Transverse colon (tissue), 4 donors: ENCODE measurements at regions not wholly inside any gene's neighbourhood (a gene's known extent, or its start where the extent isn't known, plus 50 kb on each side); places are given as distances from the start of the nearest gene placed in this dataset.

Experiments
- CTCF ChIP-seq, 5 experiments: fragments of 200-600 bp in 3 of 5; fragments of 450-650 bp in 2 of 5; sonication (generic) in 3 of 5; IDR thresholded peaks; 1 replicate in 2 of 5; 2 replicates in 3 of 5; pipeline ENCODE4 v1.5.1; 2016 to 2017; ENCODE audit warnings: antibody characterized with exemption in 5 of 5, inconsistent platforms in 3 of 5, mild to moderate bottlenecking in 2 of 5, moderate library complexity in 1 of 5
- EP300 ChIP-seq: sonication (generic); formaldehyde crosslinking; IDR thresholded peaks from one replicate; pipeline ENCODE4 v1.6.1; 2017; ENCODE audit warnings: antibody characterized with exemption, low read depth
- POLR2A ChIP-seq: fragments of 450-650 bp; IDR thresholded peaks from one replicate; pipeline ENCODE4 v1.6.1; 2016; ENCODE audit warnings: antibody characterized with exemption, mild to moderate bottlenecking, moderate library complexity
- POLR2AphosphoS5 ChIP-seq, 3 donors: sonication (generic); formaldehyde crosslinking; IDR thresholded peaks; one replicate each; pipeline ENCODE4 v1.6.1; 2016; ENCODE audit warnings: antibody characterized with exemption in 3 of 3

GRCh38 chr10:89069589-89069988, 79.0 kb downstream of the FAS start:
- TF ChIP-seq CTCF (IDR thresholded peaks at IDR 0.05) = no peak
- TF ChIP-seq POLR2A = no peak
- no peak for TF ChIP-seq POLR2AphosphoS5 (IDR thresholded peaks at IDR 0.05)
- TF ChIP-seq EP300 = no peak
